Fibroblast of the aortic adventitia (primary cell): ENCODE measurements at regions not wholly inside any gene's neighbourhood (a gene's known extent, or its start where the extent isn't known, plus 50 kb on each side); places are given as distances from the start of the nearest gene placed in this dataset.

Experiments used
- DNase-seq: peaks from one replicate; pipeline ENCODE4 v3.0.0-alpha.2; 2010; ENCODE audit warnings: low read depth
- H3K4me3 ChIP-seq: 2 replicates; pipeline ENCODE4 v1.5.1; 2011; ENCODE audit warnings: low read depth, mild to moderate bottlenecking, control low read depth, low read length, moderate library complexity
- CTCF ChIP-seq: IDR thresholded peaks from 2 replicates; pipeline ENCODE4 v1.5.1; 2011; ENCODE audit warnings: mild to moderate bottlenecking, low read length, control low read depth, inconsistent platforms; ENCODE audit not compliant: insufficient read depth

DNA sequence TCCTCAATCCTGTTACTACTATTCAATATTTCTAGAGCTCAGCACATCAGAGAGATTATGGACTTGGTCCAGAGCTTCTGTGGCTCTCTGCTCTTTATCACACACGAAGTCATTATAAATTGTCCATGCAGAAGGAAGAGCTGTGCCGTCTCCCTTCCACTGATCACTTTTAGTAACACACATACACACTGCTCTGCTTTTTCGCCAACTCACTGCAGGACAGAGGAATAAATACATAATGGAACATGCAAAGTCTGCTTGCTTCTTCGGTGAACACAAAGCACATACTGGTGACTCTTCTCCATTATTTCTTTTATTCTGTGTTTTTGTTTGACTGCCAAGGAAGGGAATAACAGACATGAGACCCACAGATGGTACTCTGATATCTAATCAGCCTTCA is 1000.0 kb upstream of the TENM4 start:
- no peak overlapping the region for H3K4me3 ChIP-seq
- TF ChIP-seq CTCF = no peak
- no peak for DNase-seq

DNA sequence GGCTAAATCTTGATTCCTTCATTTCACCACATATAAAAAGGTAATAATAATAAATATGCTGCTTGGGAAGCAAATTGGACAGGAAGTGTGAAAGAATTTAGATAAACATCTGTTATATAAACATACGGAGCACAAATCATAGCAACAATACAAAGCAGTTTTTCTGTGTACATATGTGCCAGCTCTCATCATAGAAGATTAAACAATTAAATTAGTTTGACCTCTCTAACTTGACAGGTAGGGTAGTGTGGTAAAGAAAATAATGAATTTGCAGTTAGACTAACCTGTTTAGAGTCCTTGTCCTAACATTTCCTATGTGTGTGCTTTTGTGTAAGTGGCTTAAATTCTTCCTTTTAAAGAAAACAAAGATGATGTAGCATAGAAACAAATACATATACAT is 995.7 kb upstream of the TENM4 start:
- no peak overlapping the region for H3K4me3 ChIP-seq
- DNase-seq = no peak
- no peak for TF ChIP-seq CTCF

GRCh38 chr11:80435345-80435744 is 994.5 kb upstream of the TENM4 start:
- no peak overlapping the region for H3K4me3 ChIP-seq
- TF ChIP-seq CTCF = no peak
- DNase-seq = no peak

- TF ChIP-seq CTCF = no peak
- H3K4me3 ChIP-seq = no peak overlapping the region
- no peak for DNase-seq
Measured at GRCh38 chr11:80432057-80432456, 991.2 kb upstream of the TENM4 start.

DNA sequence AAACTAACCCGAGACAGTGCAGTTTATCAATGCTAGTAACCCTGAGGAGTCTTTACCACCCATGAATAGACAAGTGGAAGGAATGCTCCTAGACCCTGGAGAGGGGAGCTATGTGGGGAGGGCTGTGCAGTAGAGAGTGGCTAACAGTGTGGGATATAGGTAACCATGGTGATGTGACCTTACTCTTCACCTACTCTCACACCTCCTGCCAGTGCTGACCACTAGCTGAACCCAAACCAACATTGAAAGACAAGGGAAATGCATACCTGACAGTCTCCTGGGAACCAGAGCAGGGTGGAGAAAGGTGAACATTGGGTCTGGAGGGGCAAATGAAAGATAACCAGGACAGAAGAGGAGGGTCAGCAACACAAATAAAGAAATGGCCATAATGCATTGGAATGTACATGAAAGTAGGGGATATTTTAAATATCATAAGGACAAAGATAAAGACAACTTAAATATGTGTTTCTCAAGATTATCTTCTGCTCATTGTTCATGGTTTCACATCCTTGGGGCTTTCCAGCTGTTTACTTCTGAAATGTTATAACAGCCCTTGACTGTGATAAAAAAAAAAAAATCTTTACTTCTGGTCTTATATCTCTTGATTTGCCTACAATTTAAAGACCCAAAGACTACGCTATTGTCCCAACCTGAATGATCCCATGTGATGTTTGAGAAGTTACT is 983.3 kb upstream of the TENM4 start:
- no peak for TF ChIP-seq CTCF
- no peak for DNase-seq

DNA sequence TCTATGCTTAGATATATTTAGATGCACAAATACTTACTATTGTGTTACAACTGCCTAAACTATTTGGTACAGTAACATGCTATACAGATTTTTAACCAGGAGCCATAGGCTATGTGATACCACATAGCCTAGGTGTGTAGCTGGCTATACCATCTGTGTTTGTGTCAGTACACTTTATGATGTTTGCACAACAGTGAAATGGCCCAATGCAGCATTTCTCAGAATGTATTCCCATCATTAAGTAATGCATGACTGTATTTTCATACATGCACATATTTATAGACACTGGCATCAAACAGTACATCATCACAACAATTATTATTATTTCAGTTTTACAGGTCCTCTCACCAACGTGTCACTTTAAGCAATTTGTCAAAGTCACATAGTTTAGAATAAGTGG is 979.5 kb upstream of the TENM4 start:
- no peak overlapping the region for H3K4me3 ChIP-seq
- no peak for TF ChIP-seq CTCF
- DNase-seq = no peak

More for the DNA sequence above, 983.3 kb upstream of the TENM4 start:
- no peak overlapping the region for H3K4me3 ChIP-seq

DNA sequence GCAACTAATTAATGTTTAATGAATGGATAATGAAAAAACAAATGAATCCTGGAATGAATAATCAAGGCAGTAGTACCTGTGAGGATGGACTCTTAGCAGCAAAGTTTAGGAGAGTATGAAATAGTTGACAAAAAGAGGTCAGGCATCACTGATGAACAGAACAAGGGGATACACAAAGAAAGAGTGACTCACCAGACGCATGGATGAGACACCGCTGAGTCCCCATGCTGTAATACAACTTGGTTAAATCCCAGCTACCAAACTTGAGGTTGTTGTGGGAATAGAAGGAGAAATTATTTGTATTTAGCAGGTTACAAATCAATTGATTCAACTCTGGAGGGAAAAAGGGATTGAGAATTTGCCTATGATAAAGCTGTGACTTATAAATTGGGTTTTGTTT is 976.9 kb upstream of the TENM4 start:
- no peak for DNase-seq
- no peak for TF ChIP-seq CTCF
- no peak overlapping the region for H3K4me3 ChIP-seq
